CD4-positive, alpha-beta T cell treated with Interleukin-10 for 1 hour (primary cell): ENCODE measurements at regions not wholly inside any gene's neighbourhood (a gene's known extent, or its start where the extent isn't known, plus 50 kb on each side); places are given as distances from the start of the nearest gene placed in this dataset.
"Not testable (repeated sequence)": the region's sequence is repeated elsewhere in the genome, so short reads cannot be mapped to it uniquely, and the experiment has no call there.

Source experiments
- DNase-seq: peaks from one replicate; pipeline ENCODE4 v3.0.0-alpha.2; 2020

DNA sequence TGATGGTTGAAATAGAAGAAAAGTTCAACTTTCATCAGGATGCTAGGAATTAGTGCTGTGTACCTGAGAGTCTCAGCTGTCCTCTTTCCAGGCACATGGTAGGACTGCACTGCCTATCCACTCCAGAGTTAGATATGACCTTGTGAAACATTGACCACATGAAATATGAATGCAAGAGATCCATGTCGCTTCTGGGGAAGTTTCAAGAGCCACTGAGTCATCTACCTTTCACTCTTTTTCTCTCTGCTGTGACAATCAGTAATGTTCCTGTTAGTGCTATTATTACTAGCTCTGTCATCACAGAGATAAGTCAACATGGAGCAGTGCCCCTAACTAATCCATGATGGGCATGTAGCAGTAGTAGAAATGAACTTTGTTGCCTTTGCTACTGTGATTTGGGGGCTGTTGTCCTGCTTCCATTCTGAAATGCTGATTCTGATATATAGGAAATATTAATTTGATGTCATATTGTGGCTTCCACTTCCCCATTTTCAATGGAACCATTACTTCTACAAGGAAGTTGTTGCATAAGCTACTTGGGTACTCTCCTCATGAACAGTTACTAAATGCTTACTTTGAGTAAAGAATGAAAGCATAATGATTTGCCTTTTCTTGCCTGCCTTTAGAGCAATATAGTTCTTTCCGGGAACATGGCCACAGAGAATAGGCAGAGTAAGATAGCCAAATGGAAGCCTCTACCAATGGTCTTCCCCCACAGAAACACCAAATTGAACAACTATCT is 192.8 kb upstream of the ZNF521 start:
- no peak for DNase-seq

DNA sequence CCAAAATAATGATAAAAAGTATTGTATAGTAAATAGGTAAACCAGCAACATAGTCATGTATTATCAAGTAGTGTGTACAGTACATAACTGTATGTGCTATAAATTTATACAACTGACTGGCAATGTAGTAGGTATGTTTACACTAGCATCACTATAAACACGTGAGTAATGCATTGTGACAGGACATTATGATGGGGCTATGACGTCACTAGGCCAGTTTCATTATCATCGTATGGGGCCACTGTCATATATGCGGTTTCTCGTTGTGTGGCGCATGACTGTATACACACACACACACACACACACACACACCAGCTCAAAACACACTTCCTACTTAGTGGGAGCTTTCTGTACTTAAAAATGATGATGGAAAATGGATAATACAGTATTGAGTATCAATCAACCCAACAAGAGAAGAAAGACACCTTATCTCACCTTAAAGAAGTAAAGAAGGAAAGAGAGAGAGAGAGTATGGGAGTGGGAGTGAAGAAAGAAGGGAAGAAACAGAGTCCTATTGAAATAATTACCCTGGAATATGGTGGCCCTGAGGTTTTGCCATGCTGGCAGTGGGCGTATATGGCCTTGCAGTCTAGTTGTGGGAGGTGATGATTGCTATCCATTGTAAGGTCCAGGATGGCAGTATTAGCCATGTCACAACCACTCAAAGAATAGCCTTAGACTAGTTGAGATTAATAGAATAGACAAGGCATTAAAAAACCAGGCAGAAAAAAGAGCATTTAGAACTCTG is 186.4 kb upstream of the ZNF521 start:
- no peak for DNase-seq

DNA sequence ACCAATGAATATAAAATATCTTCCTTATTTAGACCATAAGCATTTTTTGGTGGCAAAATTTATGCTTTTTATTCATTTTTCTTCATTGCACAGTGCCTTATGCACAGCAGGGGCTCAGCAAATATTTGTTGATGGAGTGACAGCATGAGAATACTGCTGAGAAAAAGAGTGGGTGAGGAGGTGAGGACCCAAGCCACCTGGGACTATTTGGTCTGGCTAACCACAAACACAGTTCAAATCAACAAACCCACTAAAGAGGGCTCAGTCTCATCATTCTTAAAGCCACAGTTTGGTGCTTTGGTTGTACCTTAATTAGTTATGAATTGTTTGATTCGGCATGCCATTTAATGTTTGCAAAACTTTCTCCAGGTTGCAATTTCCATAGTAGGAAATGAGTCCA is 183.5 kb upstream of the ZNF521 start:
- DNase-seq: no peak

DNA sequence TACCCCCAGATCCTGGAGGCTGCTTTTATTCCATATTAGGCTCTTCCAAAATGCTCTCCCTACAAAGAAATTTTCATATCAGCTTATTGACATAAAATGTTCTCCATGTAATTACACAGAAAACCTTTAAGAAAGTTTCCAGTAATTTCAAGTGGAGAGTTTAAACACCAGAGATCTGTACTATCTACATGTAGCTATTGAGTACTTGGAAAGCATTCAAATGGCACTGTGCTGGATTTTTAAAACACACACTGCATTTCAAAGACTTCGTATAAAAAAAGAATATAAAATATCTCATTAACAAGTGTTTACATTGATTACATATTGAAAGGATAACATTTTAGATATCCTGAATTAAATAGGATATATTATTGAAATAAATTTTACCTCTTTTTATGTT is 182.4 kb upstream of the ZNF521 start:
- DNase-seq: no peak

DNA sequence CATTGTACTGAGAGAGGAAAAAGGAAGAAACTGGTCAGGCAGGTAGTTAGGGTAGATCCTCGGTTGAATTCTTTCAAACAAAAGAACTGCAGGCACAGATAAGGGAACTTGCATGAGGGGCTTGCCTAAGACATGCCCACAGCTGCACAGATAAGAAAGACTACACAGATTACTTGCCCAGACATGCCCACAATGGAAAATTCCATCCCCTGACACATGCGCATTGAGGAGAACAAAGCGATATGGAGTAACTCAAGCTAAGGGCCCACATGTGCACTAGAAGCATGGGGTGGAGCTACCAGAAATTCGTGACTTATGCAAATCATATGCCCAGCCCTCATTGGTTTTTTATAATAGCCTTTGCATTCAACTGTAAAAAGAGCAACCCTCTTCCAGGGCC is 181.3 kb upstream of the ZNF521 start:
- no peak for DNase-seq

DNA sequence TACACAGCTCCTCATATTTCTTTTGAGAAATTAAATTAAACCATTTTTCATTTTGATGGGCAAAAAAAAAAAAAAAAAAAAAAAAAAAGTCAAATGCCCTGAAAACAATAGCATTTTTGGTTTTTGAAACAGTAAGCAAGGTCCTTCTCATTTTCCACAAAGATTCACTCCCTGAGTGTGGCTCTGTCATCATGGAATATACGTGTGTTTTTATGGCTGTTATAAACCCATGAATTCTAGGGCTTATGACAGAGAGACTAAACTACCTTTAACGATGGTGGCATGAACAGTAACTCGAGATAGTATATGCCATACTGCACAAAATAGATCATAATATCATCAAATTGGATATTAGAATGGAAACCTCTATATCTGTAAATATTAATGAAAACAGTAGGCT is 179.2 kb upstream of the ZNF521 start:
- DNase-seq: no peak

DNA sequence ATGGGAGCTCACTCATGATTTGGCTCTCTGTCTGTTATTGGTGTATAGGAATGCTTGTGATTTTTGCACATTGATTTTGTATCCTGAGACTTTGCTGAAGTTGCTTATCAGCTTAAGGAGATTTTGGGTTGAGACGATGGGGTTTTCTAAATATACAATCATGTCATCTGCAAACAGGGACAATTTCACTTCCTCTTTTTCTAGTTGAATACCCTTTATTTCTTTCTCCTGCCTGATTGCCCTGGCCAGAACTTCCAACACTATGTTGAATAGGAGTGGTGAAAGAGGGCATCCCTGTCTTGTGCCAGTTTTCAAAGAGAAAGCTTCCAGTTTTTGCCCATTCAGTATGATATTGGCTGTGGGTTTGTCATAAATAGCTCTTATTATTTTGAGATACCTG is 173.8 kb upstream of the ZNF521 start:
- not testable (repeated sequence) for DNase-seq

DNA sequence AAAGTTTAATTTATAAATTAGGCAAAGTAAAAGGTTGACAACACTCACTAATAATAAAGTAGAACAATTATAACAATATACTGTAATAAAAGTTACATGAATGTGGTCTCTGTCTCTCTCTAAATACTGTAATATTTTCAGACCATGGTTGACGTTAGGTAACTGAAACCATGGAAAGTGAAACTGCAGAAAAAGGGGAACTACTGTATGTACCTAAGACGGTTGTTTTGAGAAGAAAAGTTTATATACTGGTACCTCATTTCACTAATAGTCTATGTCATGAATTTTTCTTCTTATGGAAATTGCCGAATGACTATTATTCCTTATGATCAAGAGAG is 166.7 kb upstream of the ZNF521 start:
- no peak for DNase-seq

DNA sequence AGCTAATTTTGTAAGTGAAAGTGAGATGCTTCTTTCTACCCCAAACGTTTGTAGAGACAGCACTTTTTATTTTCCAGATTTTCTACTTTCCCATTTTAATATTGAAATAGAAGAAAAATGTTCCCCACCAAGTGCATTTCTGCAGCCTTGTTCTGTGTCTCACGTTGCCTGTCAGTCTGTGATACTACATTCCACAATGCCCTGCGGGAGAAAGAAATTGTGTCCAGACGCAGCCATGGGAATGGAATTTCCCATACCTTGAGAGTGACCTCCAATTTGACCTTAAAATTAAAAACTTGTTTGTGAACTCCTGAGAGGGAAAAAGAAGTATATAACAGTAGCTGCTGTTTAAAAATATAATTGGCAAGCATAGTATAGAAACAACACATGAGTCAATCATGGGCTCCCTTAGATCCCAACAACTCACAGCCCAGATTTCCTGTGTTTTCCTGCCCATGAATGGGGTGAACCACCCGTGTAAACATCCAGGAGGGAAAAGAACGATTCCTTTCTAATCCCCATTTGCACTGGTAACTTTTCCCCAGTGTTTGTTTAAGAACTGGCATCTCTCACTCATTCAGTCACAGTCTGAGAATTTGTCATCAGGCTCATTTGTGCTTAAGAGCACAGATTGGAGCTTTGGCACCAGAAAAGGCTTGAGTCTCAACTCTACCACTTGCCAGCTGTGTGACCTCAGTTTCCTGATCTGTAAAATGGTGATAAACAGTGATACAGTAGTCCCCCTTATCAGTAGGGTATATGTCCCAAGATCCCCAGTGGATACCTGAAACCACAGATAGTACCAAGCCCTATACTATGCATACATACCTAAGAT is 166.1 kb upstream of the ZNF521 start:
- DNase-seq: no peak

DNA sequence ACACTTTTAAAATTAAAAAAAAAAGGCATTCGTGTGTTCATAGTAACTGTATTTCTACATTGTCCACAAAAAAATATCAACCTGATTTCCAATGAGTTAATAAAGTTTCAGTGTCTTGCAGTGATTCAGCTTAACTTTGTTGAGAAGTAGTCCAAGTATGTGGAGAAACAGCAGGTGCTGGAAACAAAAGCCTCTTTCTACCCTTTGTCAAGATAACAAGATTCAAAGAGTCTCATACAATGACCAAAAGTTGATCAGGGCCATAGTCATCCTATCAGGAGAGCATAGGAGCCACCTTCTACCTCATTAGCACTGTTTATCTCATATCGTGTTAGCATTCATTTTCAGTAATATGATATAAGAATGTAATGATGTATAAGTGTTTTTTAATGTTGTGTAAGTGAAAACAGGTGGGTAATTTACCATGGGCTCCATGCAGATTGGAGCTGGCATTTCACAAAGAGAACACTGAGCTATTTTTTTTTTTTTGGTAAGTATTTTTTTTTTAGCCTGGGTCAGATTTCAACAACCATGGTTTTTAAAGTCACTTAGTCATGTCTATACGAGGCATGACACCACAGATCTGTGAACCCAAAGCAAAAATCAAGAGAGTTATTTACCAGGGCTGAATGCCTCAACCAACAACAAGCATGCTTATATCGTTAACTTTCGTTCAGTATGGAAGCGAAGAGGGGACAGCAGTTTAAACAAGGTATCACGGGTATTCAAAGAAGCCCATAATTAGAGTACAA is 165.0 kb upstream of the ZNF521 start:
- no peak for DNase-seq

DNA sequence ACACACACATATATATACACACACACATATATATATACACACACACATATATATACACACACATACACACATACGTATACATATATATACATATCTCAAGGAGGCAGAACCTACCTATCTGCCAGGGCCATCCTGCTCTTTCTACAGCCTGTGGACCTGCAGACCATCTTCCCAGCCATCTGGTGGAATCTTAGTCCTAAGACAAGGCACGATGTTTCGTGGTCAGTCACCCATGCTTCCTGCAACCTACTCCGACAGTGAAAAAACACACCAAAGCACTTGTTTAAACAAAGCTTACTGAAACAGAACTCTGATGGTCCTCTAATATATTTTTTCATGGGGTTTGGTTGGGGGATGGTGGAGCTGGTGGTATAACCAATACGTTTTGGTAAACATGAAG is 164.2 kb upstream of the ZNF521 start:
- DNase-seq: no peak

DNA sequence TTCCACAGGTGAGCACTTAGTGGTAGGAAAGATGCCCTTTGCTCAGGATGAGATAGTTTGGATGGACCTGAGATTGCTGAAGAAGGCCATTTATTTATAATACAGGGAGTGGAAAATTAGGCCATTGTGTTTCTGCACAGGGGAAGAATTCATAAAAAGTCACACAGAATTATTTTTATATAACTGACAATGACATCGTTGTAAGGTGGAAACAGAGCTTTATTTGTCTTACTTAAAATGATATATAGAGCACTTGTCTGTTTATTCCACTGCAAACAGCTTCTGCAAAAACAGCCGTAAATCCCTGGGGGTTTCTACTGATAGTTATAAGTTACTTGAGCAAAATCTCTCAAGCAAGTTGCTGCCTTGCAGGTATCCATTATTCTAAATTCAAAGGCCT is 158.1 kb upstream of the ZNF521 start:
- DNase-seq: no peak

DNA sequence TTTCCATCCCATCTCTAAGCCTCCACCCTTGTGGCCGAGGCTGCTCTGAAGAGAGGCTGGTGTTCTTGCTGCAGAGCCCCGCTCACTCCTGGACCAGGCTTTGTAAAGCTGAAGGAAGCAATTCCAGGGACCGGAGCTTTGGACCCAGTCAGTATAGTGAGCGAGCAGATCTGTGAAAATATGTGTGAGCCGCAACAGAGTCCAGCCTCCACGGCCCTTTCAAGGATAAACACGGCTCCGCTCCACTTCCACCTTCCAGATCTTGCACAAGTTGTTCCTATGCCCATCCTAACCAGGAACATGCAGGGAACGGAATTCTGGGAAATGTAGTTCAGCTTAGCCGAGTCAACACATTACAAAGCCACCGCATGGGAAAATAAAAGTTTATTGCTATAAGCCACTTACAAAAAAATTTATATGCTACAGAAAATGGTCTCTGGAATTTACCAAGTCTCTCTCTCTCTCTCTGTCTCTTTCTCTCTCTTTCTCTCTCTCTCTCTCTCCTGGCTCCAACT is 151.7 kb upstream of the ZNF521 start:
- no peak for DNase-seq

DNA sequence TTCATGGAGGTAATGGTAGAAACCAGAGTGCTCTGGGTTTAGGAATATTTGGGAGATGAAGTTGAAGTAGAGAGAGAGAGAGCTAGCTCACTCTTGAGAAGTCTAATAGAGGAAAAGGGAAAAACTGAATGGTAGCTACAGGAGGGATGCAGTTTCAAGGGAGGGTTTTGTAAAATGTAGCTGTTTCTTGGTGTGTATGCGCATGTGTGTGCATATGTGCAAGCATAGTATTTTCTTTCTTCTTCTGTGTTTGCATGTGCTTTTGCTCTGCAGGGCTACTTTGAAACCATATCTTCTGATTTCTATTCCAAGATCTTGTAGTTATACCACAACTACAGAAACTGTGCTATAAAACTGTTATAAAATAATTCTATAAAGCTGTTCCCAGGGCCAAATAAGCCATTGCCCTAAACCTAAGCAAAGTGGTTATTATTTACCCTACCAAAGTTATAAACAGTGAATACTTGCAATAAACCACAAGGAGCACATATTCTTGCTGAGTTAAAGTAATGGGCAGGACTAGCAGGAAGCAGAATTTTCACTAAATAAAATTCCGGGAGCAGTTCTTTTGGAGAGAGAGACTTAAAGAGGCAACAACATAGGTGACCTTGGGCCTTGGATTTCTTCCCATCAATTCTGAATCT is 145.3 kb upstream of the ZNF521 start:
- DNase-seq: no peak

DNA sequence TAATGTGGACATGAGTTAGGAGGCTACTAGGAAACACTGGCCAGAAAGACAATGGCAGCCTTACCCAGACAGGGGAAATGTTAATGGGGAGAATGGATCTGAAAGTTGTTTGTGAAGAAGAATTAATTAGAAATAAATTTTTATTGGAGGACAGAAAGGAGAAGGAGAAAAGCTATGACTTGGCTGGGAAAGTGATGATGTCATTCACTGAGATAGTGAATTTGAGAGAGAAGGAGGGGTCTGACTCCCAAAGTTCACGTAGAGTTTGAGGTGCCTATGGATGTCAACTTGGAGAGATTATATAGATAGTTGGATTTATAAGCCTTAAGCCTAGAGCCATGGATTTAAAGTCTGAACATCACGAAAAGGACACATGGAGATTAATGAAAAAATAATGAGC is 144.6 kb upstream of the ZNF521 start:
- no peak for DNase-seq

DNA sequence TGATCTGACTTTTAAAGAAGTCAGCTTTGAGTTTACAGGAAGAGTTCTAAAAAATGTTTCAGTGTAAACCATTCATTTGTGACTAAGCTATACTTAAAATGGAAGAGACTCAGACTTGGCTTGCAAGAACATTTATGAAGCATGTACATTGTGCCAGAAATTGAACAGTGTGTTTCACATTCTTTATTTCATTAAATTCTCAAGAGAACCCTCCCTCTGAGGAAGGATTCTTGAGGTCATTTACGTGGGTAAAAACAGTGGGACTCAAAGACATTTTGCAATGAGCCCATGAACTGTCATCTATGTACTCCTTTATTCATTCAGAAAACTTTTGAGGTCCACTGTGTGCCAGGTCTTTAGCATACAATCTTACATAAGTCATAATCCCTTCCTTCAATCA is 143.6 kb upstream of the ZNF521 start:
- DNase-seq: no peak

DNA sequence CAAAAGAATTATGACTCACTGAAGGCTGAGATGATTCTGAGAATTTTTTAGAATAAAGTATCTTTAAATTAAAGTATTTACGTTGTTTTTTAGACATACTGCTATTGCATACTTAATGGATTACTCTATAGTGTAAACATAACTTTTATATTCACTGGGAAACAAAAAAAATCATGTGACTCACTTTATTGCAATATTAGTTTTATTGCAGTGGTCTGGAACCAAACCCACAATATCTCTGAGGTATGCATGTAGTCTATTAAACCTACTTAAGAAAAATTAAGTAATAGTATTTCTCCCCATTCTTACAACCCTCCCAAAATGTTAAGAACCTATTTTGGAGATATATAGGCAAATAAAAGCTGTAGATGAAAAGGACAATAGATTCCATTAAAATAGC is 142.9 kb upstream of the ZNF521 start:
- DNase-seq: no peak

DNA sequence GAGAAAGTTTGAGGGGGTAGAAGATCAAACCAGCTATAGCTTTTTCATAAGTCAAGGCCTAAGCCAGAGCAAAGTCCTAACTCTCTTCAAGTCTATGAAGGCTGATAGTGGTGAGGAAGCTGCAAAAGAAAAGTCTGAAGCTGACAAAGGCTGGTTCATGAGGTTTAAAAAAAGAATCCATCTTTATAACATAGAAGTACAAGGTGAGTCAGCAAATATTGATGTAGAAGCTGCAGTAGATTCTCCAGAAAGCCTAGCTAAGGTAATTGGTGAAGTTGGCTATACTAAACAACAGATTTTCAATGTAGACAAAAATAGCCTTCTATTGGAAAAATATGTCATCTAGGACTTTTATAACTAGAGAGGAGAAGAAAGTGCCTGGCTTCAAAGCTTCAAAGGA is 141.4 kb upstream of the ZNF521 start:
- DNase-seq: no peak

DNA sequence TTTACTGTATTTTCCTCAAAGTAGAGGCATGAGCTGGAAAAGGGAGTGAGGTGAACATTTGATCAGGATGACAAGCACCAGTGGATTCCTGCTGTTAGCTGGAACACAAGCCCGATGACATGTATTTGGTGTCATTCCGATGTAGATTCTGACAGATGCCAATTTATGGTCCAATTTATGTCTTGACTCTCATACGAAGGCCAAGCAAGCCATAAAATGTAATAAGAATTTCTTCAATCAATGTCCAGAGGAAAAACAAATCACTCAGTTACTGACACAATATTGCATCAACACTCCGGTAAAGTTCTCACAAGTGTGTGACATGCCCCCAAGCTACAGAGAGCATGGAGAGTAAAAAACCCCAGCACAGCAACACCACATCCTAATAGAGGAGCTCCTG is 138.3 kb upstream of the ZNF521 start:
- DNase-seq: no peak

DNA sequence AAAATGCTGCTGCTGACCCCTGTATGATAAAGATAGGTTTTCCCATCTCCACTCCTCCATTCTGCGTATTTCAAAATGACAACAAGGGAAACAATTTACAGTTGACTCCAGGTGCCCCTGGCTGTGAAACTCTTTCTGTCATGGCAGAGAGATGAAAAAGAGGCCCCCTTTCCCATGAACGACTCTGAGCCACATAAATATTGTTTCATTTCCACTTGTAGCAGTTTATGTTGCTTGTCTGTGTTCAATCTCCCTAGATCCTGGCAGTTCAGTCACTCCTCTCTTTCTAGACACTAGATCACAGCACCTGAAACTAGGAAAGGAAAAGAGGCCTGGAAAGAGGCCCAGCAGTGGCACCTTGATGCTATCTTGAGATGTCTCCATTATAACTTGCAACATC is 121.0 kb upstream of the ZNF521 start:
- DNase-seq: no peak

DNA sequence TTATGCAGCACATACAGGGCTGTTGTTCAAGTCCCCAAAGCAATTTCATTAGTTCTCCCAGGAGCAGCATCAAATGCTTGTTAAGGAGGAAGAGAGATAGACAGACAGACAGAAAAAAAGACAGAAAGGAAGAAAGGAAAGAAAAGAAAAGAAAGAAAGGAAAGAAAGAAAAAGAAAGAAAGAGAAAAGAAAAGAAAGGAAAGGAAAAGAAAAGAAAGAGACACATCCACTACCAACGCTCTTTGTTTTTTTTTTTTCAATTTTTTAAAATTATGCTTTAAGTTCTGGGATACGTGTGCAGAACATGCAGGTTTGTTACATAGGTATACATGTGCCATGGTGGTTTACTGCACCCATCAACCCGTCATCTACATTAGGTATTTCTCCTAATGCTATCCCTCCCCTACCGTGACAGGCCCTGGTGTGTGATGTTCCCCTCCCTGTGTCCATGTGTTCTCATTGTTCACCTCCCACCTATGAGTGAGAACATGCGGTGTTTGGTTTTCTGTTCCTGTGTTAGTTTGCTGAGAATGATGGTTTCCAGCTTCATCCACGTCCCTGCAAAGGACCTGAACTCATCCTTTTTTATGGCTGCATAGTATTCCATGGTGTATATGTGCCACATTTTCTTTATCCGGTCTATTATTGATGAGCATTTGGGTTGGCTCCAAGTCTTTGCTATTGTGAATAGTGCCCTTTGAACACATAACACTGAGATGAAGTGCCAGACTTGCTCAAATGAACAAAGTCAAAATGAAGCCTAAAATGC is 119.0 kb upstream of the ZNF521 start:
- DNase-seq: not testable (repeated sequence)

DNA sequence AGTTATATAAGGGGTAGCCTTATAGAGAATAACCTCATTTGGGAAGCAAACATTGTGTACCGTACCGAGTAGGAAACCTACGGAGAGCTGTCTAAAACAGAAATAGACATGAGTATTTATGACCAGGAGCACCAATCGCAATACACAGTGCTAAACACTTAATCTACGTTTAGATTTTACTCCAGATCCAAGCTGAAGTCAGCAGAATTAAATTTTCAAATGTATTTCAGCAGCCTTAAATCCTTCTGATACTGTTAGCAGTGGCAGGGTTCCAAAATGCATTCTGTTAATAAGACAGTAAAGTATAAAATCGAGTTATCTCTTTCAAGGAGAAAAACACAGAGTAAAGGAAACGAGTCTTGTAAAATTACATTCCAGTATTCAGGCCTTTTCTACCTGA is 118.1 kb upstream of the ZNF521 start:
- no peak for DNase-seq
